Common myeloid progenitor, CD34-positive (primary cell): ENCODE measurements at regions not wholly inside any gene's neighbourhood (a gene's known extent, or its start where the extent isn't known, plus 50 kb on each side); places are given as distances from the start of the nearest gene placed in this dataset.

Experiments
- CTCF ChIA-PET: fragments of 350-600 bp; sonication (Branson Sonifier 250); formaldehyde crosslinking; loops from one replicate; lab custom pipeline; 2021; ENCODE audit warnings: antibody characterized with exemption; lab: Charles Lee
- POLR2A ChIA-PET: fragments of 350-600 bp; sonication (Branson Sonifier 250); formaldehyde crosslinking; loops from one replicate; lab custom pipeline; 2021; ENCODE audit warnings: antibody characterized with exemption; lab: Charles Lee
- DNase-seq, 3 donors: peaks; one replicate each; pipeline versions ENCODE4 v3.0.0 to v3.0.0-alpha.2; 2013
- H3K27ac ChIP-seq, 2 experiments: 1 replicate in 1 of 2; 2 replicates in 1 of 2; pipeline ENCODE4 v1.7.0; 2013; ENCODE audit warnings: inconsistent platforms in 2 of 2, low read length in 2 of 2, mild to moderate bottlenecking in 2 of 2, low read depth in 1 of 2, moderate library complexity in 1 of 2; ENCODE audit not compliant: severe bottlenecking in 2 of 2, insufficient read depth in 1 of 2, poor library complexity in 1 of 2
- H3K27me3 ChIP-seq, 5 experiments: replicated peaks in 2 of 5; 1 replicate in 3 of 5; 2 replicates in 2 of 5; pipeline versions ENCODE4 v1.6.1 to v1.7.0; 2013; ENCODE audit warnings: low read length in 4 of 5, mild to moderate bottlenecking in 2 of 5, moderate library complexity in 2 of 5, inconsistent platforms in 1 of 5; ENCODE audit not compliant: insufficient read depth in 5 of 5, control insufficient read depth in 4 of 5
- H3K36me3 ChIP-seq, 4 experiments: 1 replicate in 2 of 4; 2 replicates in 2 of 4; pipeline versions ENCODE4 v1.6.1 to v1.7.0; 2013; ENCODE audit warnings: low read length in 3 of 4, control low read depth in 1 of 4, mild to moderate bottlenecking in 1 of 4; ENCODE audit not compliant: control insufficient read depth in 4 of 4, insufficient read depth in 4 of 4
- H3K4me1 ChIP-seq, 4 experiments: 1 replicate in 3 of 4; 2 replicates in 1 of 4; pipeline versions ENCODE4 v1.6.1 to v1.7.1; 2013; ENCODE audit warnings: low read length in 3 of 4, mild to moderate bottlenecking in 3 of 4, control low read depth in 1 of 4, inconsistent platforms in 1 of 4, moderate library complexity in 1 of 4; ENCODE audit not compliant: control insufficient read depth in 4 of 4, insufficient read depth in 4 of 4; ENCODE audit errors: control extremely low read depth in 1 of 4
- H3K4me3 ChIP-seq, 7 experiments: 1 replicate in 4 of 7; 2 replicates in 3 of 7; pipeline versions ENCODE4 v1.5.1 to v1.7.0; 2013; ENCODE audit warnings: mild to moderate bottlenecking in 7 of 7, low read length in 6 of 7, moderate library complexity in 6 of 7, inconsistent platforms in 2 of 7, low read depth in 2 of 7, control low read depth in 1 of 7; ENCODE audit not compliant: insufficient read depth in 4 of 7, control insufficient read depth in 1 of 7; ENCODE audit errors: extremely low read depth in 1 of 7
- H3K9me3 ChIP-seq, 5 experiments: 1 replicate in 4 of 5; 2 replicates in 1 of 5; pipeline versions ENCODE4 v1.6.1 to v1.7.1; 2013; ENCODE audit warnings: low read length in 4 of 5, mild to moderate bottlenecking in 2 of 5, inconsistent platforms in 1 of 5, low read depth in 1 of 5, moderate library complexity in 1 of 5; ENCODE audit not compliant: control insufficient read depth in 4 of 5, insufficient read depth in 2 of 5; ENCODE audit errors: control extremely low read depth in 1 of 5
- WGBS: methylation state at CpG from one replicate; pipeline ENCODE4 v1.1.5; 2013; ENCODE audit not compliant: insufficient coverage; 5-methylcytosine and 5-hydroxymethylcytosine counted together

GRCh38 chr5:75843319-75843718, 126.1 kb upstream of the POC5 start:
- DNase-seq = no peak
- Histone ChIP-seq H3K27me3 (no peaks in the 10 kb centered on the region), H3K4me1 (peaks cover 0 to 5% (median 0%) of the 10 kb centered on the region in 4 experiments), H3K4me3 (no peak overlapping the region), H3K27ac (no peak overlapping the region), H3K36me3 (no peaks in the 10 kb centered on the region), H3K9me3 (no peaks in the 10 kb centered on the region)
- WGBS = 64% methylated on average over 3 of the region's 4 CpGs
- POLR2A ChIA-PET = no interaction called here
- CTCF ChIA-PET = interaction anchor here (1.6 kb wide), 1 partner anchor 63 kb away, joined by 3 read pairs; no protein-coding TSS in a partner anchor

GRCh38 chr5:75839547-75839946, 122.3 kb upstream of the POC5 start:
- CTCF ChIA-PET = no interaction called here
- Histone ChIP-seq H3K36me3 (no peaks in the 10 kb centered on the region), H3K27ac (no peak overlapping the region), H3K4me1 (no peaks in the 10 kb centered on the region), H3K27me3 (no peaks in the 10 kb centered on the region), H3K4me3 (no peak overlapping the region), H3K9me3 (no peaks in the 10 kb centered on the region)
- POLR2A ChIA-PET = no interaction called here
- no CpG with 5 or more reads among the region's 1 CpG for WGBS
- no peak for DNase-seq

- H3K27ac ChIP-seq = no peak overlapping the region
- ChIA-PET POLR2A (interaction anchor here (0.6 kb wide), 1 partner anchor 1882 kb away, joined by 3 read pairs; no protein-coding TSS in a partner anchor), CTCF (no interaction called here)
- 100% methylated on average over 4 of the region's 7 CpGs for WGBS
- H3K27me3 ChIP-seq = no peaks in the 10 kb centered on the region
- no peaks in the 10 kb centered on the region for H3K4me1 ChIP-seq
- no peak overlapping the region for H3K4me3 ChIP-seq
- H3K9me3 ChIP-seq = peaks cover 0 to 2% (median 0%) of the 10 kb centered on the region in 5 experiments
- DNase-seq = peak in 1 of 3 donors; percentile 2
- no peaks in the 10 kb centered on the region for H3K36me3 ChIP-seq
Observed at GRCh38 chr5:75837258-75837841, 120.1 kb upstream of the POC5 start.

- ChIA-PET POLR2A (no interaction called here), CTCF (no interaction called here)
- H3K27ac ChIP-seq = no peak overlapping the region
- H3K4me1 ChIP-seq = no peaks in the 10 kb centered on the region
- DNase-seq = no peak
- peaks cover 0 to 8% (median 0%) of the 10 kb centered on the region in 5 experiments for H3K9me3 ChIP-seq
- H3K27me3 ChIP-seq = peaks cover 0 to 3% (median 0%) of the 10 kb centered on the region in 5 experiments
- WGBS = 95% methylated on average over 8 of the region's 11 CpGs
- H3K4me3 ChIP-seq = no peak overlapping the region
- no peaks in the 10 kb centered on the region for H3K36me3 ChIP-seq
Observed at GRCh38 chr5:75831561-75831960, 114.3 kb upstream of the POC5 start.

GRCh38 chr5:75828029-75828428, 110.8 kb upstream of the POC5 start:
- ChIA-PET CTCF (no interaction called here), POLR2A (no interaction called here)
- 100% methylated on average over 1 of the region's 2 CpGs for WGBS
- H3K4me1 ChIP-seq = no peaks in the 10 kb centered on the region
- peaks cover 0 to 3% (median 0%) of the 10 kb centered on the region in 5 experiments for H3K27me3 ChIP-seq
- H3K27ac ChIP-seq = no peak overlapping the region
- no peaks in the 10 kb centered on the region for H3K36me3 ChIP-seq
- no peak for DNase-seq
- no peak overlapping the region for H3K4me3 ChIP-seq
- H3K9me3 ChIP-seq = peaks cover 0 to 6% (median 0%) of the 10 kb centered on the region in 5 experiments

GRCh38 chr5:75824323-75824722, 107.1 kb upstream of the POC5 start:
- ChIA-PET POLR2A (no interaction called here), CTCF (no interaction called here)
- Histone ChIP-seq H3K4me1 (no peaks in the 10 kb centered on the region), H3K4me3 (no peak overlapping the region), H3K9me3 (no peaks in the 10 kb centered on the region), H3K27ac (no peak overlapping the region), H3K27me3 (peaks cover 0 to 3% (median 0%) of the 10 kb centered on the region in 5 experiments), H3K36me3 (no peaks in the 10 kb centered on the region)
- DNase-seq = no peak
- no CpG with 5 or more reads among the region's 1 CpG for WGBS

GRCh38 chr5:75823811-75824210, 106.6 kb upstream of the POC5 start:
- ChIA-PET POLR2A (no interaction called here), CTCF (no interaction called here)
- H3K27ac ChIP-seq = no peak overlapping the region
- H3K27me3 ChIP-seq = peaks cover 0 to 3% (median 0%) of the 10 kb centered on the region in 5 experiments
- 86% methylated on average over 1 of the region's 1 CpG for WGBS
- H3K4me1 ChIP-seq = no peaks in the 10 kb centered on the region
- H3K4me3 ChIP-seq = no peak overlapping the region
- H3K36me3 ChIP-seq = no peaks in the 10 kb centered on the region
- no peak for DNase-seq
- H3K9me3 ChIP-seq = no peaks in the 10 kb centered on the region
